ENCODE measurements at regions not wholly inside any gene's neighbourhood (a gene's known extent, or its start where the extent isn't known, plus 50 kb on each side); places are given as distances from the start of the nearest gene placed in this dataset.

- TF ChIP-seq CTCF (IDR thresholded peaks at IDR 0.05) = no peak
- no peak for TF ChIP-seq POLR2AphosphoS5 (IDR thresholded peaks at IDR 0.05)
Measured at GRCh38 chr21:28396421-28396820, 596.3 kb downstream of the LTN1 start.
